ENCODE measurements at regions not wholly inside any gene's neighbourhood (a gene's known extent, or its start where the extent isn't known, plus 50 kb on each side); places are given as distances from the start of the nearest gene placed in this dataset.

GRCh38 chr4:174387721-174388120 is 104.0 kb downstream of the CEP44 start:
- TF ChIP-seq CEBPB (IDR thresholded peaks at IDR 0.05) (no peak), EGR1 (IDR thresholded peaks at IDR 0.05) (no peak), REST (IDR thresholded peaks at IDR 0.05; ENCODE audit: low read depth) (no peak), YY1 (IDR thresholded peaks at IDR 0.05; ENCODE audit: low read depth) (no peak), NFIC (IDR thresholded peaks at IDR 0.05) (no peak), CREB1 (IDR thresholded peaks at IDR 0.05; ENCODE audit: low read depth) (no peak), RAD21 (IDR thresholded peaks at IDR 0.05; ENCODE audit: low read depth) (no peak), EP300 (IDR thresholded peaks at IDR 0.05; ENCODE audit: borderline replicate concordance) (no peak)

All from Ishikawa (cell line).